ENCODE measurements at regions not wholly inside any gene's neighbourhood (a gene's known extent, or its start where the extent isn't known, plus 50 kb on each side); places are given as distances from the start of the nearest gene placed in this dataset.

DNA sequence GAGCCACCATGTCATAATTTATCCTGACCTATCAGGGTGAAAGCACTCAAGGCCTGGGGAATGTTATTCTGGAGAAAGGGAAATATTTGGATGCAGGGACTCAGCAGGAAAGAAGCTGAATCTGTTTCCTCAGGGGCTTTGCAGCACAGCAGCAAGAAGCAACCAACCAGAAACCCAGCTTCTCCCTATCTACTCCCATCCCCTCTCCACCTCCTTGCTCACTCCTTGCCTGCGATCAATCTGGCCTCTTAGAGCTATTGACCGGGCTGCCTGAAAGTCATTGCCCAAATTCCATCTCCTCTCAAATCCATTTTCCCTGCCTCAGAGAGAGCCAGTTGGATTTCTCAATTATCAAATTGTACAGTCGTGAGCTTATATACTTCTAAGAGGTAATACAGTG lies 542.0 kb upstream of the TRPC7 start:
- TF ChIP-seq ZNF565 (CRISPR knock-in tag; conservative IDR thresholded peaks at IDR 0.05; ENCODE audit: low read depth): no peak
- no peak for TF ChIP-seq BACH2 (CRISPR knock-in tag; IDR thresholded peaks at IDR 0.05; ENCODE audit: borderline replicate concordance)
- TF ChIP-seq POU6F1 (CRISPR knock-in tag; IDR thresholded peaks at IDR 0.05; ENCODE audit: borderline replicate concordance, low read depth): no peak
- no peak for TF ChIP-seq TCF4 (CRISPR knock-in tag; IDR thresholded peaks at IDR 0.05; ENCODE audit: borderline replicate concordance)
- TF ChIP-seq TSHZ2 (CRISPR knock-in tag; IDR thresholded peaks at IDR 0.05): no peak
- no peak for TF ChIP-seq CSDC2 (CRISPR knock-in tag; IDR thresholded peaks at IDR 0.05)

Data from SK-N-SH treated with all-trans-retinoic acid at 6 μM for 48 hours (cell line).